ENCODE measurements at regions not wholly inside any gene's neighbourhood (a gene's known extent, or its start where the extent isn't known, plus 50 kb on each side); places are given as distances from the start of the nearest gene placed in this dataset.

- TF ChIP-seq, protein P1, sequence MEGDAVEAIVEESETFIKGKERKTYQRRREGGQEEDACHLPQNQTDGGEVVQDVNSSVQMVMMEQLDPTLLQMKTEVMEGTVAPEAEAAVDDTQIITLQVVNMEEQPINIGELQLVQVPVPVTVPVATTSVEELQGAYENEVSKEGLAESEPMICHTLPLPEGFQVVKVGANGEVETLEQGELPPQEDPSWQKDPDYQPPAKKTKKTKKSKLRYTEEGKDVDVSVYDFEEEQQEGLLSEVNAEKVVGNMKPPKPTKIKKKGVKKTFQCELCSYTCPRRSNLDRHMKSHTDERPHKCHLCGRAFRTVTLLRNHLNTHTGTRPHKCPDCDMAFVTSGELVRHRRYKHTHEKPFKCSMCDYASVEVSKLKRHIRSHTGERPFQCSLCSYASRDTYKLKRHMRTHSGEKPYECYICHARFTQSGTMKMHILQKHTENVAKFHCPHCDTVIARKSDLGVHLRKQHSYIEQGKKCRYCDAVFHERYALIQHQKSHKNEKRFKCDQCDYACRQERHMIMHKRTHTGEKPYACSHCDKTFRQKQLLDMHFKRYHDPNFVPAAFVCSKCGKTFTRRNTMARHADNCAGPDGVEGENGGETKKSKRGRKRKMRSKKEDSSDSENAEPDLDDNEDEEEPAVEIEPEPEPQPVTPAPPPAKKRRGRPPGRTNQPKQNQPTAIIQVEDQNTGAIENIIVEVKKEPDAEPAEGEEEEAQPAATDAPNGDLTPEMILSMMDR (IDR thresholded peaks at IDR 0.05), result no peak
- TF ChIP-seq EZH2 (IDR thresholded peaks at IDR 0.05; ENCODE audit: borderline replicate concordance, insufficient read depth, low read depth, low read length, poor library complexity, severe bottlenecking), result no peak
Measured at GRCh38 chr7:115511330-115511729, 519.2 kb downstream of the TFEC start.
